Vagina (tissue), 2 donors: ENCODE measurements at regions not wholly inside any gene's neighbourhood (a gene's known extent, or its start where the extent isn't known, plus 50 kb on each side); places are given as distances from the start of the nearest gene placed in this dataset.

Experiments used
- DNase-seq, 2 donors: peaks; one replicate each; pipeline ENCODE4 v3.0.0-alpha.2; 2017; ENCODE audit errors: extremely low spot score in 2 of 2
- H3K27ac ChIP-seq: fragments of 200-600 bp; sonication (generic); one replicate; pipeline ENCODE4 v1.5.1; 2019
- H3K27me3 ChIP-seq: fragments of 200-600 bp; sonication (generic); one replicate; pipeline ENCODE4 v1.5.1; 2019
- H3K36me3 ChIP-seq, 2 donors: fragments of 200-600 bp; sonication (generic); one replicate each; pipeline ENCODE4 v1.5.1; 2017 to 2019
- H3K4me1 ChIP-seq: fragments of 200-600 bp; sonication (generic); one replicate; pipeline ENCODE4 v1.5.1; 2019
- H3K4me3 ChIP-seq, 2 donors: fragments of 200-600 bp; sonication (generic); 1 replicate in 1 of 2; 2 replicates in 1 of 2; pipeline ENCODE4 v1.5.1; 2016 to 2019
- H3K9me3 ChIP-seq: fragments of 200-600 bp; sonication (generic); one replicate; pipeline ENCODE4 v1.5.1; 2019
- POLR2A ChIP-seq, 2 donors: fragments of 450-650 bp; IDR thresholded peaks; one replicate each; pipeline ENCODE4 v1.6.1; 2017; ENCODE audit warnings: antibody characterized with exemption in 2 of 2, mild to moderate bottlenecking in 2 of 2, moderate library complexity in 2 of 2
- POLR2AphosphoS5 ChIP-seq, 2 donors: sonication (generic); formaldehyde crosslinking; IDR thresholded peaks; one replicate each; pipeline ENCODE4 v1.9.0; 2017; ENCODE audit warnings: antibody characterized with exemption in 2 of 2, mild to moderate bottlenecking in 2 of 2, low read depth in 1 of 2; ENCODE audit not compliant: insufficient read depth in 1 of 2
- intact Hi-C: fragments of 100-400 bp; cut with DNase I; formaldehyde crosslinking; loops from one replicate; pipeline ENCODE4 v1.15.1; 2023
- TF ChIP-seq, protein P1 (sequence below), 3 experiments: fragments of 450-650 bp in 2 of 3; fragments of 200-600 bp in 1 of 3; sonication (generic) in 1 of 3; IDR thresholded peaks; one replicate each; pipeline ENCODE4 v1.5.1; 2017 to 2019; ENCODE audit warnings: antibody characterized with exemption in 3 of 3, mild to moderate bottlenecking in 2 of 3, moderate library complexity in 2 of 3

DNA sequence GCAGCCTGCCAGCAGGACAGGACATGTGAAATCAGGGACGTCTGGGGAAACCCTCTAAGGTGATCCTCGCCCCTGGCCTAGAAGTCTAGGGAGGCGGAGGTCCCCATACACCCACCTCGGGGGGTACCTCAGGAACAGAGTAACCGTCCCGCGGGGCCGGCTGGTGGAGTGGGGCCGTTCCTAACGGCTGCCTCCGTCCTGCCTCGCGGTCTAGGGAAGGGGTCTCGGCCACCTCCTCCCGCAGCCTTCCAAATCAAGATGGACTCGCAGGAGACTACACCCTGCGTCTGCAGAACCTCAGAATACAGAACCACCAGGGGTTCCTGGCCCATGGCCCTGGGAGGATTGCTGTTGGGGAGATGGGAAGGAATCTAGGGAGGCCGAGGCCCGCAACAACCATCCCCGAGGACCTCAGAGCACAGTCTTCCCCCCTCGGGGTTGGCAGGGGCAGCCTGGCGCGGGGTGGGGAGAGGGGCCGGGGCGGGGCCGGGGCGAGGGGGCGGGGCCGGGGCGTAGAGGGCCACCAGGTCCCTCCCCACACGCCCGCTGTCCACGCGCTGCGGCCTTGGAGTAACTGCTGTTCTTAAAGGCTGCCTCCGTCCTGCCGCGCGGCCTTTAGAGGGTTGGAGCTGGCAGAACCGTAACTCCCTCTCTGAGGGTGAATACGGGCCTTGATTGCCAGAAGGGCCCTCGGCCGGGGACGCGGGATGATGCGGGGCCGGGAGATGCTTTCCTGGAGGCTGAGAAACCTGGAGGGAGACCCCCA is 89.0 kb upstream of the MLN start:
- TF ChIP-seq POLR2AphosphoS5 (IDR thresholded peaks at IDR 0.05; ENCODE audit: insufficient read depth in 1 of 2, low read depth in 1 of 2), result no peak
- TF ChIP-seq, protein P1, sequence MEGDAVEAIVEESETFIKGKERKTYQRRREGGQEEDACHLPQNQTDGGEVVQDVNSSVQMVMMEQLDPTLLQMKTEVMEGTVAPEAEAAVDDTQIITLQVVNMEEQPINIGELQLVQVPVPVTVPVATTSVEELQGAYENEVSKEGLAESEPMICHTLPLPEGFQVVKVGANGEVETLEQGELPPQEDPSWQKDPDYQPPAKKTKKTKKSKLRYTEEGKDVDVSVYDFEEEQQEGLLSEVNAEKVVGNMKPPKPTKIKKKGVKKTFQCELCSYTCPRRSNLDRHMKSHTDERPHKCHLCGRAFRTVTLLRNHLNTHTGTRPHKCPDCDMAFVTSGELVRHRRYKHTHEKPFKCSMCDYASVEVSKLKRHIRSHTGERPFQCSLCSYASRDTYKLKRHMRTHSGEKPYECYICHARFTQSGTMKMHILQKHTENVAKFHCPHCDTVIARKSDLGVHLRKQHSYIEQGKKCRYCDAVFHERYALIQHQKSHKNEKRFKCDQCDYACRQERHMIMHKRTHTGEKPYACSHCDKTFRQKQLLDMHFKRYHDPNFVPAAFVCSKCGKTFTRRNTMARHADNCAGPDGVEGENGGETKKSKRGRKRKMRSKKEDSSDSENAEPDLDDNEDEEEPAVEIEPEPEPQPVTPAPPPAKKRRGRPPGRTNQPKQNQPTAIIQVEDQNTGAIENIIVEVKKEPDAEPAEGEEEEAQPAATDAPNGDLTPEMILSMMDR (IDR thresholded peaks at IDR 0.05), result no peak
- TF ChIP-seq POLR2A (IDR thresholded peaks at IDR 0.05), result no peak
- intact Hi-C loops, result loop anchor here (5.0 kb wide), 1 partner anchor 1300 kb away; no protein-coding TSS in a partner anchor
- Histone ChIP-seq H3K36me3 (no peaks in the 10 kb centered on the region), H3K4me1 (peaks cover 40% of the 10 kb centered on the region), H3K27ac (no peak overlapping the region), H3K4me3 (no peak overlapping the region), H3K9me3 (no peaks in the 10 kb centered on the region), H3K27me3 (no peaks in the 10 kb centered on the region)
- no peak for DNase-seq

DNA sequence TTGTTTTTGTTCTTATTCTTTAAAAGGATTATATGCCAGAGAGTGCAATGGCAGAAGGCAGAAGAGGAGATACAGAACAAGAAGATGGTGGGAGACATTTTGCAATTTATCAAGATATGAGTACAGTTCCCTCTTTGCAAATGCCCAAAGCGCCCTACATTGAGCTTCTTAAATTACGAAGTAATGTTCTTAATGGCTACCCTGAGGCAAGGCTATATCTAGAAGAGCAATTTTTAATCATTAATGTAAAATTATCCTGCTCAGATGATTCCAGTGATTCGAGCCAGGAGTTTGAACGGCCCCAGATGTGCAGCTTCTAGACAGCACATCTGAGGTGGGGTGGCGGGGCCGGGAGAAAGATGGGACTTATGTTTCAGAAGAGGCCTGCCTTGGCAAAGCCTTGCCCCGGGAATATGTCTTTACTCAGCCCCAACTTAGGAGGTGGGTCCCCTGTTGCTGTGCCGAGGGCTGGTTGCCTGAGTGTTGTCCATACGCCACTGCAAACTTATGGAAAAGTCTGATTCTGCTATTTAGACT is 84.9 kb upstream of the MLN start:
- intact Hi-C loops, result no loop called here
- Histone ChIP-seq H3K9me3 (no peaks in the 10 kb centered on the region), H3K36me3 (no peaks in the 10 kb centered on the region)

DNA sequence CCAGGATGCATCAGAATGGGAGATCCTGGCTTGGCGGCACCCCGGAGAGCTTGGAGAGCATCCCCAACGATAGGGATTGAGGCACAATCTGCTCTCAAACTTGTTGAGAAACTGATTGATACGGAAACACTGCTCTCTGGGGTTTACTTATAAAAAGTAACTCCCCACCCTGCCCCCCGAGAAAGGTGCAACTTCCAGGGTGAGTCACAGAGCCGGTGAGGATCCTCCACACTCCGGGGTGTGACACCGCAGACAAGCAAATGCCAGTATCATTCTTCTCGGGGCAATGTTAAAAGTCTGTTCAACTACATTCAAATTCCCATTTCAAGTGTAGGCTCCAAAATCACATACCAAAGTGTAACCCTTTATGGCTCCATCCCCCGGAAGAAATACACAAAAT is 84.4 kb upstream of the MLN start:
- no peak for DNase-seq
- TF ChIP-seq POLR2AphosphoS5 (IDR thresholded peaks at IDR 0.05; ENCODE audit: insufficient read depth in 1 of 2, low read depth in 1 of 2) (no peak), POLR2A (IDR thresholded peaks at IDR 0.05) (no peak)
- TF ChIP-seq, protein P1 (IDR thresholded peaks at IDR 0.05), result no peak
- no peak overlapping the region for H3K27ac ChIP-seq
- no peaks in the 10 kb centered on the region for H3K36me3 ChIP-seq
- intact Hi-C loops, result no loop called here
- H3K27me3 ChIP-seq, result no peaks in the 10 kb centered on the region
- H3K9me3 ChIP-seq, result no peaks in the 10 kb centered on the region
- H3K4me1 ChIP-seq, result peaks cover 32% of the 10 kb centered on the region
- H3K4me3 ChIP-seq, result no peak overlapping the region

More for the DNA sequence above, 84.9 kb upstream of the MLN start:
- no peak overlapping the region for H3K4me3 ChIP-seq
- H3K27me3 ChIP-seq, result no peaks in the 10 kb centered on the region
- no peak overlapping the region for H3K27ac ChIP-seq
- TF ChIP-seq, protein P1 (IDR thresholded peaks at IDR 0.05), result no peak
- TF ChIP-seq POLR2AphosphoS5 (IDR thresholded peaks at IDR 0.05; ENCODE audit: insufficient read depth in 1 of 2, low read depth in 1 of 2), result no peak
- TF ChIP-seq POLR2A (IDR thresholded peaks at IDR 0.05), result no peak
- no peak for DNase-seq
- peaks cover 32% of the 10 kb centered on the region for H3K4me1 ChIP-seq

DNA sequence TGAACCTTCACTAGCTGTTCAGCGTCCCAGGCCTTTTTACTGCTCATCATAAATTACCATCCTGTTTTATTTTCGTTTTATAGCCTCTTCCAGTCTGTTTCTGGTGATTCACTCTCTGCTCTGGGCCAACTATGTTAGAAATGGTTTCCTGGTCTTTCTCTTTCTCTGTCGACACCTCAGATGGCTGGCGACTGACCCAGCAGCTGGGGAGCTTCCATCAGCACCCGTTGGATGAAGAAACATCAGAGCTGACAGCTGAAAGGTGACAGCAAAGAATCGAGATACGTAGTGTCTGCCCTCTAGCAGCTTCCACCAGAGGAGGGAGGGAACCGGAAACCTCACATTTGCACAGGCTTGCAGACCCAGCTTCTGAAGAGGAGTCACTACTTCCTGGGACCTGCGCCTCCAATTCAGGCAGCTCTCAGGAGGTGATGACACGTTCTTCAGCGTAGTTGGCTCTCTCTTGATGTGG is 82.9 kb upstream of the MLN start:
- DNase-seq, result no peak
- intact Hi-C loops, result no loop called here

More for the DNA sequence above, 82.9 kb upstream of the MLN start:
- Histone ChIP-seq H3K9me3 (no peaks in the 10 kb centered on the region), H3K36me3 (no peaks in the 10 kb centered on the region), H3K4me3 (no peak overlapping the region), H3K4me1 (peaks cover 32% of the 10 kb centered on the region), H3K27ac (peak overlapping the region; percentile 75), H3K27me3 (no peaks in the 10 kb centered on the region)
- peak; percentile 41 to 91 for TF ChIP-seq POLR2AphosphoS5 (IDR thresholded peaks at IDR 0.05; ENCODE audit: insufficient read depth in 1 of 2, low read depth in 1 of 2)
- TF ChIP-seq, protein P1 (IDR thresholded peaks at IDR 0.05), result no peak
